H1 (cell line): ENCODE measurements at regions not wholly inside any gene's neighbourhood (a gene's known extent, or its start where the extent isn't known, plus 50 kb on each side); places are given as distances from the start of the nearest gene placed in this dataset.

Experiments used
- CTCF ChIA-PET: fragments of 300-600 bp; sonication (Branson Sonifier 250); formaldehyde crosslinking; loops from one replicate; lab custom pipeline; 2021; ENCODE audit not compliant: partially characterized antibody; lab: Charles Lee
- POLR2A ChIA-PET: fragments of 300-600 bp; sonication (Branson Sonifier 250); formaldehyde crosslinking; loops from one replicate; lab custom pipeline; 2021; ENCODE audit warnings: inconsistent platforms; ENCODE audit not compliant: partially characterized antibody; lab: Charles Lee
- DNase-seq, 2 experiments: peaks; one replicate each; pipeline versions ENCODE4 v3.0.0 to v3.0.0-alpha.2; 2010 to 2022; ENCODE audit warnings: low spot score in 2 of 2, low read depth in 1 of 2, mixed read lengths in 1 of 2
- FAIRE-seq: peaks from 2 replicates; lab custom pipeline; 2011; peaks lifted over from hg19 to GRCh38; lab: Jason Lieb, UNC
- H2AFZ ChIP-seq: 2 replicates; pipeline ENCODE4 v1.8.1; 2012; ENCODE audit warnings: low read length, inconsistent platforms
- H2AK5ac ChIP-seq: 2 replicates; pipeline ENCODE4 v1.6.1; 2013; ENCODE audit warnings: low read depth, low read length
- H2BK120ac ChIP-seq: replicated peaks from 2 replicates; pipeline ENCODE3; 2013; ENCODE audit warnings: low read depth, low read length, inconsistent platforms
- H2BK12ac ChIP-seq: 2 replicates; pipeline ENCODE4 v1.6.1; 2013; ENCODE audit warnings: low read depth, low read length
- H2BK15ac ChIP-seq: 2 replicates; pipeline ENCODE4 v1.6.1; 2013; ENCODE audit warnings: low read length
- H2BK20ac ChIP-seq: 2 replicates; pipeline ENCODE4 v1.6.1; 2013; ENCODE audit warnings: low read length
- H2BK5ac ChIP-seq: 2 replicates; pipeline ENCODE4 v1.6.1; 2013; ENCODE audit warnings: low read depth, low read length
- H3K14ac ChIP-seq: 2 replicates; pipeline ENCODE4 v1.6.1; 2013; ENCODE audit warnings: inconsistent platforms; ENCODE audit not compliant: insufficient read length
- H3K18ac ChIP-seq: 2 replicates; pipeline ENCODE4 v1.6.1; 2013; ENCODE audit warnings: low read length; ENCODE audit errors: extremely low read depth
- H3K23ac ChIP-seq: 2 replicates; pipeline ENCODE4 v1.6.1; 2013; ENCODE audit warnings: inconsistent platforms; ENCODE audit not compliant: insufficient read length
- H3K23me2 ChIP-seq: 2 replicates; pipeline ENCODE4 v1.6.1; 2013; ENCODE audit warnings: low read depth, low read length
- H3K27ac ChIP-seq: 2 replicates; pipeline ENCODE4 v1.6.1; 2011; ENCODE audit warnings: low read depth, low read length, inconsistent platforms
- H3K27me3 ChIP-seq, 4 experiments: replicated peaks in 1 of 4; 1 replicate in 1 of 4; 2 replicates in 3 of 4; pipeline versions ENCODE4 v1.6.1 to v1.8.1; 2011 to 2013; ENCODE audit warnings: low read length in 3 of 4, mild to moderate bottlenecking in 3 of 4, inconsistent platforms in 2 of 4, mixed read lengths in 2 of 4, moderate library complexity in 1 of 4; ENCODE audit not compliant: control insufficient read depth in 3 of 4, insufficient read depth in 3 of 4; ENCODE audit errors: extremely low read depth in 1 of 4
- H3K36me3 ChIP-seq, 4 experiments: 2 replicates each; pipeline versions ENCODE4 v1.6.1 to v1.8.1; 2011 to 2013; ENCODE audit warnings: mild to moderate bottlenecking in 4 of 4, low read length in 3 of 4, moderate library complexity in 2 of 4, control low read depth in 1 of 4, inconsistent platforms in 1 of 4; ENCODE audit not compliant: insufficient read depth in 4 of 4, control insufficient read depth in 2 of 4
- H3K4ac ChIP-seq: replicated peaks from 2 replicates; pipeline ENCODE3; 2013; ENCODE audit warnings: low read length, low read depth, mixed read lengths, inconsistent platforms; ENCODE audit not compliant: insufficient read length
- H3K4me1 ChIP-seq, 4 experiments: replicated peaks in 1 of 4; 1 replicate in 1 of 4; 2 replicates in 3 of 4; pipeline versions ENCODE4 v1.6.1 to v1.8.1; 2011 to 2013; ENCODE audit warnings: low read length in 3 of 4, inconsistent platforms in 2 of 4, mixed read lengths in 1 of 4; ENCODE audit not compliant: insufficient read depth in 4 of 4, control insufficient read depth in 3 of 4
- H3K4me2 ChIP-seq, 2 experiments: 2 replicates each; pipeline versions ENCODE4 v1.6.1 to v1.8.1; 2011 to 2013; ENCODE audit warnings: low read depth in 2 of 2, low read length in 2 of 2, control low read depth in 1 of 2, inconsistent platforms in 1 of 2, mild to moderate bottlenecking in 1 of 2; ENCODE audit not compliant: insufficient read depth in 1 of 2
- H3K4me3 ChIP-seq, 4 experiments: fragments of 200-600, 300-600 bp in 1 of 4; sonication (generic), shearing (Covaris generic), sonication (Bioruptor Twin) in 1 of 4; 2 replicates each; pipeline versions ENCODE4 v1.5.1 to v1.8.1; 2011 to 2016; ENCODE audit warnings: low read length in 4 of 4, low read depth in 3 of 4, control low read depth in 2 of 4, inconsistent platforms in 2 of 4, mild to moderate bottlenecking in 2 of 4, mixed read lengths in 1 of 4, moderate library complexity in 1 of 4; ENCODE audit not compliant: insufficient read depth in 2 of 4; ENCODE audit errors: extremely low read depth in 1 of 4
- H3K56ac ChIP-seq: replicated peaks from 2 replicates; pipeline ENCODE3; 2013; ENCODE audit warnings: low read depth, mild to moderate bottlenecking, mixed read lengths, low read length, inconsistent platforms; ENCODE audit not compliant: insufficient read length
- H3K79me1 ChIP-seq: 2 replicates; pipeline ENCODE4 v1.6.1; 2013; ENCODE audit warnings: low read depth, low read length, control low read depth
- H3K79me2 ChIP-seq, 2 experiments: 2 replicates each; pipeline versions ENCODE4 v1.6.1 to v1.8.1; 2012 to 2013; ENCODE audit warnings: low read length in 2 of 2, mild to moderate bottlenecking in 2 of 2, inconsistent platforms in 1 of 2; ENCODE audit not compliant: insufficient read depth in 2 of 2, control insufficient read depth in 1 of 2
- H3K9ac ChIP-seq, 4 experiments: replicated peaks in 1 of 4; 1 replicate in 1 of 4; 2 replicates in 3 of 4; pipeline versions ENCODE4 v1.6.1 to v1.8.1; 2011 to 2013; ENCODE audit warnings: low read depth in 3 of 4, low read length in 3 of 4, control low read depth in 2 of 4, mild to moderate bottlenecking in 2 of 4, moderate library complexity in 2 of 4, inconsistent platforms in 1 of 4; ENCODE audit errors: extremely low read depth in 1 of 4
- H3K9me3 ChIP-seq, 2 experiments: 2 replicates each; pipeline versions ENCODE4 v1.6.1 to v1.8.1; 2012 to 2013; ENCODE audit warnings: mild to moderate bottlenecking in 2 of 2, moderate library complexity in 2 of 2, control low read depth in 1 of 2, inconsistent platforms in 1 of 2, low read depth in 1 of 2, low read length in 1 of 2, mixed read lengths in 1 of 2; ENCODE audit not compliant: insufficient read depth in 2 of 2
- H4K20me1 ChIP-seq, 2 experiments: replicated peaks in 1 of 2; 2 replicates each; pipeline versions ENCODE3 to v1.8.1; 2011 to 2013; ENCODE audit warnings: inconsistent platforms in 2 of 2, low read length in 2 of 2, mild to moderate bottlenecking in 1 of 2; ENCODE audit not compliant: insufficient read depth in 2 of 2, control insufficient read depth in 1 of 2
- H4K5ac ChIP-seq: 2 replicates; pipeline ENCODE4 v1.6.1; 2013; ENCODE audit warnings: low read length, low read depth, mixed read lengths, inconsistent platforms; ENCODE audit not compliant: insufficient read length
- H4K8ac ChIP-seq: 2 replicates; pipeline ENCODE4 v1.8.0; 2013; ENCODE audit warnings: mild to moderate bottlenecking, moderate library complexity, low read length, inconsistent platforms; ENCODE audit not compliant: insufficient read depth; ENCODE audit errors: extremely low read depth
- H4K91ac ChIP-seq: replicated peaks from 2 replicates; pipeline ENCODE3; 2013; ENCODE audit warnings: low read length, mixed read lengths, inconsistent platforms; ENCODE audit not compliant: insufficient read length
- CEBPB ChIP-seq: IDR thresholded peaks from 2 replicates; pipeline ENCODE4 v1.6.1; 2012; ENCODE audit warnings: low read depth, low read length
- EP300 ChIP-seq, 2 experiments: IDR thresholded peaks; 1 replicate in 1 of 2; 2 replicates in 1 of 2; pipeline ENCODE4 v1.6.1; 2011 to 2012; ENCODE audit warnings: low read depth in 2 of 2, low read length in 2 of 2, mild to moderate bottlenecking in 2 of 2, borderline replicate concordance in 1 of 2, inconsistent platforms in 1 of 2, moderate library complexity in 1 of 2
- GTF2F1 ChIP-seq: IDR thresholded peaks from 2 replicates; pipeline ENCODE4 v1.6.1; 2012; ENCODE audit warnings: low read depth, low read length, improper control_type of control experiment, borderline replicate concordance
- HDAC2 ChIP-seq, 2 experiments: fragments of 300-600 bp in 1 of 2; sonication (generic) in 1 of 2; IDR thresholded peaks; 2 replicates each; pipeline ENCODE4 v1.6.1; 2011 to 2012; ENCODE audit warnings: low read depth in 2 of 2, low read length in 2 of 2, mild to moderate bottlenecking in 2 of 2, moderate library complexity in 2 of 2, borderline replicate concordance in 1 of 2, inconsistent platforms in 1 of 2
- KDM4A ChIP-seq: IDR thresholded peaks from one replicate; pipeline ENCODE4 v1.7.1; 2012; ENCODE audit warnings: low read depth, mild to moderate bottlenecking, moderate library complexity, low read length, inconsistent platforms; ENCODE audit not compliant: severe bottlenecking
- MAFK ChIP-seq: IDR thresholded peaks from 2 replicates; pipeline ENCODE4 v1.6.1; 2012; ENCODE audit warnings: low read depth, mild to moderate bottlenecking, improper control_type of control experiment, low read length
- POLR2A ChIP-seq, 2 experiments: IDR thresholded peaks; 1 replicate in 1 of 2; 2 replicates in 1 of 2; pipeline ENCODE4 v1.6.1; 2011; ENCODE audit warnings: low read depth in 2 of 2, low read length in 2 of 2, mild to moderate bottlenecking in 2 of 2; ENCODE audit errors: control extremely low read depth in 1 of 2
- POLR2AphosphoS5 ChIP-seq: IDR thresholded peaks from 2 replicates; pipeline ENCODE4 v1.6.1; 2011; ENCODE audit warnings: low read depth, low read length
- SIRT6 ChIP-seq: IDR thresholded peaks from one replicate; pipeline ENCODE4 v1.7.1; 2012; ENCODE audit warnings: low read length, inconsistent platforms
- SP4 ChIP-seq: IDR thresholded peaks from 2 replicates; pipeline ENCODE4 v1.6.1; 2012; ENCODE audit warnings: low read length, inconsistent platforms
- SUZ12 ChIP-seq: fragments of 200-600 bp; sonication (generic); IDR thresholded peaks from 2 replicates; pipeline ENCODE4 v1.6.1; 2012; ENCODE audit warnings: mild to moderate bottlenecking, inconsistent platforms, low read length, moderate library complexity, mixed read lengths
- WGBS, 2 experiments: shearing (Covaris generic) in 1 of 2; methylation state at CpG; one replicate each; pipeline versions ENCODE4 v1.1.6 to v1.1.7; 2013 to 2015; ENCODE audit warnings: low lambda C conversion rate in 2 of 2, mixed read lengths in 2 of 2, inconsistent platforms in 1 of 2, low coverage in 1 of 2, missing lambda C conversion rate in 1 of 2; ENCODE audit not compliant: insufficient replicate concordance in 2 of 2, insufficient coverage in 1 of 2, insufficient read length in 1 of 2; ENCODE audit errors: extremely low coverage in 1 of 2, missing lambda C conversion rate in 1 of 2; 5-methylcytosine and 5-hydroxymethylcytosine counted together
- TF ChIP-seq, protein P1 (sequence below), 3 experiments: IDR thresholded peaks; 1 replicate in 2 of 3; 2 replicates in 1 of 3; pipeline versions ENCODE4 v1.5.1 to v1.6.1; 2011; ENCODE audit warnings: low read length in 3 of 3, mild to moderate bottlenecking in 3 of 3, inconsistent platforms in 2 of 3, low read depth in 1 of 3, moderate library complexity in 1 of 3; ENCODE audit not compliant: insufficient read depth in 1 of 3; ENCODE audit errors: control extremely low read depth in 1 of 3

DNA sequence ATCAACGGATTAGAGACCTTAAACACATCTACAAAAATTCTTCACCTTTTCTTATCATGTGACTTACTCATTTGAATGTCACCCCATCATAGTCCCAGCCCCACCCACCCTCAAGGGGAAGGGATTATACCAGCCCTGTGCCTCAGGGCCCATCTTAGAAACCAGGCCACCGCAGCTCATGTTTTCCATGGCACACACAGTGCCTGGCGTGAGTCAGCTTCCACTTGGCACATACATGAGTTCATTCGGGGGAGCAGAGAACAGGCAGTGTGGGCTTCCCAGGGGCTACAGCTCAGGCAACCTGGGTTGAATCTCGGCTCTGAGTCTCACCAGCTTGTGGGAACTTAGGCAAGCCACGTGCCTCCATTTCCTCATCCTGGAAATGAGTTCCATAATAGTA lies 310.6 kb downstream of the NPHP4 start:
- Histone ChIP-seq H3K79me2 (no peaks in the 10 kb centered on the region), H2BK15ac (no peak overlapping the region), H3K4me3 (no peak overlapping the region), H4K8ac (no peak overlapping the region), H2BK12ac (no peak overlapping the region), H3K9ac (no peak overlapping the region), H4K5ac (no peak overlapping the region), H4K91ac (no peak overlapping the region), H2AK5ac (no peak overlapping the region), H3K18ac (no peak overlapping the region), H4K20me1 (peaks cover 0 to 3% of the 10 kb centered on the region in 2 experiments), H3K79me1 (no peaks in the 10 kb centered on the region; the same call in 1 of the 2 replicates), H3K14ac (no peak overlapping the region), H3K27me3 (peaks cover 0 to 2% (median 0%) of the 10 kb centered on the region in 4 experiments; a peak in 2 of 7 replicates), H2BK120ac (no peak overlapping the region), H3K36me3 (no peaks in the 10 kb centered on the region), H2BK5ac (no peak overlapping the region), H3K4me1 (no peaks in the 10 kb centered on the region), H3K56ac (no peak overlapping the region), H2BK20ac (no peak overlapping the region), H2AFZ (no peak overlapping the region), H3K27ac (no peak overlapping the region; the same call in 1 of the 2 replicates), H3K23ac (no peak overlapping the region), H3K23me2 (peaks cover 8% of the 10 kb centered on the region; the same call in 1 of the 2 replicates), H3K4ac (no peak overlapping the region), H3K4me2 (no peak overlapping the region), H3K9me3 (no peaks in the 10 kb centered on the region)
- FAIRE-seq (no peak), DNase-seq (no peak)
- ChIA-PET POLR2A (interaction anchor here (1.2 to 1.9 kb wide), 2 partner anchors 11 to 14 kb away, joined by 5 to 9 read pairs; no protein-coding TSS in a partner anchor), CTCF (interaction anchor here (1.3 kb wide), 1 partner anchor 9 kb away, joined by 3 read pairs; no protein-coding TSS in a partner anchor)
- WGBS, 2 experiments, result 90% methylated on average over 5 of the region's 6 CpGs; no CpG with 5 or more reads in 1 of the 2 experiments
- TF ChIP-seq POLR2A (IDR thresholded peaks at IDR 0.05; ENCODE audit: control extremely low read depth in 1 of 2, low read depth in 2 of 2, low read length in 2 of 2), result no peak
- no peak for TF ChIP-seq MAFK
- no peak for TF ChIP-seq EP300 (IDR thresholded peaks at IDR 0.05; ENCODE audit: borderline replicate concordance in 1 of 2, low read depth in 2 of 2, low read length in 2 of 2)
- TF ChIP-seq, protein P1, sequence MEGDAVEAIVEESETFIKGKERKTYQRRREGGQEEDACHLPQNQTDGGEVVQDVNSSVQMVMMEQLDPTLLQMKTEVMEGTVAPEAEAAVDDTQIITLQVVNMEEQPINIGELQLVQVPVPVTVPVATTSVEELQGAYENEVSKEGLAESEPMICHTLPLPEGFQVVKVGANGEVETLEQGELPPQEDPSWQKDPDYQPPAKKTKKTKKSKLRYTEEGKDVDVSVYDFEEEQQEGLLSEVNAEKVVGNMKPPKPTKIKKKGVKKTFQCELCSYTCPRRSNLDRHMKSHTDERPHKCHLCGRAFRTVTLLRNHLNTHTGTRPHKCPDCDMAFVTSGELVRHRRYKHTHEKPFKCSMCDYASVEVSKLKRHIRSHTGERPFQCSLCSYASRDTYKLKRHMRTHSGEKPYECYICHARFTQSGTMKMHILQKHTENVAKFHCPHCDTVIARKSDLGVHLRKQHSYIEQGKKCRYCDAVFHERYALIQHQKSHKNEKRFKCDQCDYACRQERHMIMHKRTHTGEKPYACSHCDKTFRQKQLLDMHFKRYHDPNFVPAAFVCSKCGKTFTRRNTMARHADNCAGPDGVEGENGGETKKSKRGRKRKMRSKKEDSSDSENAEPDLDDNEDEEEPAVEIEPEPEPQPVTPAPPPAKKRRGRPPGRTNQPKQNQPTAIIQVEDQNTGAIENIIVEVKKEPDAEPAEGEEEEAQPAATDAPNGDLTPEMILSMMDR (IDR thresholded peaks at IDR 0.05; ENCODE audit: control extremely low read depth in 1 of 3, insufficient read depth in 1 of 3, low read depth in 1 of 3, low read length in 3 of 3), result no peak
- TF ChIP-seq SP4, result no peak
- TF ChIP-seq GTF2F1, result no peak
- no peak for TF ChIP-seq SUZ12
- no peak for TF ChIP-seq CEBPB
- no peak for TF ChIP-seq SIRT6
- no peak for TF ChIP-seq POLR2AphosphoS5
- TF ChIP-seq KDM4A, result no peak
- no peak for TF ChIP-seq HDAC2 (IDR thresholded peaks at IDR 0.05; ENCODE audit: borderline replicate concordance in 1 of 2, low read depth in 2 of 2, low read length in 2 of 2)
